HK-2 (cell line): ENCODE measurements at regions not wholly inside any gene's neighbourhood (a gene's known extent, or its start where the extent isn't known, plus 50 kb on each side); places are given as distances from the start of the nearest gene placed in this dataset.
A peak's percentile ranks its signal among the peaks of the same experiment; 100 is the strongest.

Experiments used
- DNase-seq: peaks from one replicate; pipeline ENCODE4 v3.0.0-alpha.2; 2018; ENCODE audit not compliant: unreplicated experiment

DNA sequence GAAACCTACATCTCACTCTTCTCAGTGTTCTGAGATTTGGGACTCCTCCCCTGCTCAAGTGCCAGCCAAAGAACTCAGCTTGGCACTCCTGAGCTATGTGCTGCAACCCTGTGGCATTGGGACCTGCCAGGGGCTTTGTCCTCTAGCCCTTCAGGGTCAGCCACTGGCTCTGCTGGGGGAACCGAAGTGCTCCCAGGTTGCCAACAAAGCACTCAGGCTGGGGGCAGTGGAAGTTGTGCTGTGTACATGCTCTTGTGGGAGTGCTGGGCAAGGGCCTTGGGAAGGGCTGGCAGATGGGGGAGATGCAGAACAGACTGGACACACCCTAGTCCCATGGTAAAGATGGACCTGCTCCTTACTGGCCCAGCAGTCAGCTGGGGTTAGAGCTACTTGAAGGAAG, 498.6 kb downstream of the CAAP1 start:
- no peak for DNase-seq

DNA sequence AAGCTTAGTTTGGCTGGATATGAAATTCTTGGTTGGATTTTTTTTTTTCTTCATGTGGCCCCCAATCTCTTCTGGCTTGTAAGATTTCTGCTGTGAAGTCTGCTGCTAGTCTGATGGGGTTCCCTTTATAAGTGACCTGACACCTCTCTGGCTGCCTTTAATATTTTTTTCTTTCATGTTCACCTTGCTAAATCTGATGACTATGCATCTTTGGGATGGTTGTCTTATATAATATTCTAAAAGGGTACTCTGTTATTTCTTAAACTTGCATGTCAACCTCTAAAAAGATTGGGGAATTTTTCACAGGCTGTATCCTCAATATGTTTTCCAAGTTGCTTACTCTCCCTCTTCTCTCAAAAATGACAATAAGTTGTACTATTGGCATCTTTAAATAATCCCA, 500.0 kb downstream of the CAAP1 start:
- no peak for DNase-seq

DNA sequence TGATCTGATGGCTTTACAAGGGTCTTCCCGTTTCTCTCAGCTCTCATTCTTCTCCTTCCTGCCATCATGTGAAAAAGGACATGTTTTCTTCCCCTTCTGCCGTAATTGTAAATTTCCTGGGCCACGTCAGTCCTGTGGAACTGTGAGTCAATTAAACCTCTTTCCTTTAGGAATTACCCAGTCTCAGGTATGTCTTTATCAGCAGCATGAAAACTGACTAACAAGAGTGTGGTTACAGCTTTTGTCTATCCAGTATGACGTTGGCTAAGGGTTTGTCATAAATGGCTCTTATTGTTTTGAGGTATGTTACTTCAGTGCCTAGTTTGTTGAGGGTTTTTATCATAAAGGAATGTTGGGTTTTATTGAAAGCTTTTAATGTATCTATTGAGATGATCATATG, 501.6 kb downstream of the CAAP1 start:
- DNase-seq, result no peak

DNA sequence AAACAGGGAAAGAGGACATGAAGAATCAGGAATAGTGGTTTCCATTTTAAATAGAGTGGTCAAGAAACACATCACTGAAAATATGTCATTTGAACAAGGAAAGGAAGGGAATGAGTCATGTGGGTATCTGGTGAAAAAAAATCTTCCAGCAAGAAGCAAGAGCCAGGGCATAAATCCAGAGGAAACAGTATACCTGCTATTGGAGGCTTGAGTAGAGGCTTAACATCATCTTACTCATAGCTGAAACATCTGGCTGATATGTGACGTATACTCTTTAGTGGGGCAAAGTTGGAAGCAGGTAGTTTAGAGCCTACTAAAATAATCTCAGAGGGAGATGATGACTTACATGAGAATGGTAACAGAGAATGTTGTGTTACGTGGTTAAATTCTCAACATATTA, 517.2 kb downstream of the CAAP1 start:
- no peak for DNase-seq

DNA sequence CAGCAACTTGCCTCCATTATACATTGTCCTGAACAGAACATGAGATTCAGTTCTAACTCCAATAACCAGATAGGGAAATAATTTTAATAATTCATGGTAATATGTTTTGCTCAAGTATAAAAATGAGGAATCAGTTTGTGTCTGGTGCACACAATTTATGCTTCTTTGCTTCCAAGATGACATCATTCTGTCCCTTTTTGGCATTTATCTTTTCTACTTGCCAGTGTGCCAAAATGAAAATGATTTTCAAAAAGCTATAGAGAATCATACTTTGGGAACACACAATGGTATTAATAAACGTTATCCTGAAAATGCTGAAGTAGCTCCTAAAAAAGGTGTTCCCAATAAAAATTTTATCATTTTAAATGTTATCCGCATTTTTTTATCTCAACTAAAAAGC, 519.0 kb downstream of the CAAP1 start:
- no peak for DNase-seq

DNA sequence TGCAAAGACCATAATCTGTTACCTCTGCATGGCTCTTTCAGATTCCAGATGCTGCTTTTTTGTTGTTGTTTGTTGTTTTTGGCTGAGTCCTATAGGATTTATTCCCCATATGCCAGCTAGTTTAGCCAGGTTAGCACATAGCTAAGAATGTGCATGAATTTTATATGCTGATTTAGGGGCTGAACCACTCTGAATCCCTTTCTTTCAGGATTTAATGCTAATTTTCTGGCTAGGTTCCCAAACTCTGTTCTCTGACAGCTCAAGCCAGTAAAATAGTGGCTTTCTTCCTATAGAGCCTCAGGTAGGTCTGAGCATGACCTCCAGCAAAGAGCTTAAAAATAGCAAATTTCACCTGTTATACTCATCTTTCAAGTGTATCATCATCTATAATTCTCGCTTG, 521.4 kb downstream of the CAAP1 start:
- no peak for DNase-seq

DNA sequence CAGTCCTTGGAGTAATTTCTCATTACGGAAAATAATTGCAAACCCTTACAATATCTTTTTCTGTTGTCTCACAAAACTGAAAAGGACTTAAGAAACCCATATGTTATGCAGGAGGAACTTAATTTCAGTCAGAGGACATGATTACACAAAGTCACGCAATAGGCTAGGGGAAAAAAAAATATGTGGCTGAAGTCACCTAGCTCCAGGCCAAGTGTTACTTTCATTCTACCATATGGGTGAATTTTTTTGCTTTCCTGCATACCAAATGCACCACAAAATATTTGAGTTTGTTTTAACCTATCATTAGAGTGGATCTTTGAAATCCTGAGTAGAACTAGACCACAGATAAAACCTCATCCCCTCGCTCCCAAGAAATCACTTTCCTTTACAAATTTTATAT, 523.5 kb downstream of the CAAP1 start:
- no peak for DNase-seq

DNA sequence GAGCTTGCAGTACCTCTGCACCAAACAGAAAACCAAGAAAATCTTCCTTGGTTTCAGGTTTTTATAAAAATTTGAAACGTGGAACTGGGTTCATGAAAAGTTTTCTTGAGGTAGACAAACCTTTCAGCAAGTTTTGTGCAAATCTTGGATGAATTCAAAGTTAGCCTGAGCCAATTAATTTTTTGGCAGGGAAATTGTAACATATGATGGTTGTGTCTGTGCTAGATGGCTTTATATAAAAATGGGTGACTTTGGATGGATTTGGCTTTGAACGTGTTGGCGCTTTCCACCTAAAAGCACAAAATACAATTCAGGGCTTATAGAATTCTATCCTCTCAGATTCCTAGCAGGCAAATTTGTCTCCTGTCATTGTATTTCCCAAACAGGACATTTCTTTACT, 524.4 kb downstream of the CAAP1 start:
- no peak for DNase-seq

DNA sequence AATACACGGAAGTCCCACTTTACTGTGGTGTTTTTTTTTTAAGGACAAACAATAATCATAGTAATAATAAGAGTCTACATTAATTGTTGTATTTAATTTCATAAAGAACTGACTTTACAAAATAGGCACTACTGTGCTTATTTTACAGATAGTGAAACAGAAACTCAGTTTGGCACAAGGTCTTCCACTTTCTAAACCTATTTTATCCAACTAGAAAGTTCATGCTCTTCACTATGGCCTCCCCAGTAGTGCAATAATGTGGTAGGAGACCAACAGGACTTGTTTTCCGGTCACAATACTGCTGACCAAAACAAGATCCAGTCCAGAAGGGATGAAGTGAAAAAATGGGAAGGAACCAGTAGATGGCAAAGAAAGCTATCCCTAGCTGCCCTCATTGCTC, 531.6 kb downstream of the CAAP1 start:
- DNase-seq, result no peak

DNA sequence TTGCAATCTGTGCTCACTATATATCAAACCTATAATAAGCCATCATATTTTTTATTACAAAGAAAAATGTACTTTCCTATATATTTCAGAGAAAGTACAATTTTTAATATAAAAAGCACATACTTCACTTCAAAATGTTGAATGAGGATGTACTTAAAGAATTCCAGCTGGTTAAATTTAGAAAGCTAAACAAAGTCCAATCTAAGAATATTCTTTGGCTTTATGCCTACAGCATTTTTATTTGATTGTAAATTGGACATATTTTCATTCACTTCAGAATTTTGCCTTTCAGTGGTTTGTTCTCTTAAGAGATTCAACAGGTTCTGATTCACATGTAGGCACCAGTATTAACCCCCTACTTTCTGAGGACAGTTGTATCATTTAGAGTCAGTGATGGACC, 533.8 kb downstream of the CAAP1 start:
- no peak for DNase-seq

DNA sequence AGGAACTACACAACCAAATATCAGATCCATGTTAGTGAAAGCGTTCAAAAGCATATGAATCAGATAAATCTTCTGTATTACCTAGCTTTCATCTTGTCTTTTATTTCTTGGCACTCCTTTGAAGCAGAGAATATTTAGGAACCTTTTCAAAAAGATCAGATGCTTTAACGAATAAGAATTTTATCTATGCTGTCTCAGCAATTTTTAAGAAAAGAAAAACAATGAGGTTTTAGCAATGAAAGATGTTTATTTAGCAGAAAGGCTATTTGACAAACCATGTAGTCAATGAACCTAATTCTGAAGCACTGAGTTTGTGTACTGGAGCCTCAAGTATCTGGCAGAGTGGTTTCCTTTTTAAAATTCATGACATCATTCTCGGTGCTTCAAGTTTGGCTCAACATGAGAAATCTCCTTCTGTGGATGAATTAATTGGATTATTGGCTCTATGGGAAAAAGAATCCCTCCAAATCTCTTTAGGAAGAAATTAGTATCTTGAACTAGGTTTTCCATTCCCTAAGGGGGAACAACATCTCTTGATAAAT, 534.7 kb downstream of the CAAP1 start:
- DNase-seq, result no peak

DNA sequence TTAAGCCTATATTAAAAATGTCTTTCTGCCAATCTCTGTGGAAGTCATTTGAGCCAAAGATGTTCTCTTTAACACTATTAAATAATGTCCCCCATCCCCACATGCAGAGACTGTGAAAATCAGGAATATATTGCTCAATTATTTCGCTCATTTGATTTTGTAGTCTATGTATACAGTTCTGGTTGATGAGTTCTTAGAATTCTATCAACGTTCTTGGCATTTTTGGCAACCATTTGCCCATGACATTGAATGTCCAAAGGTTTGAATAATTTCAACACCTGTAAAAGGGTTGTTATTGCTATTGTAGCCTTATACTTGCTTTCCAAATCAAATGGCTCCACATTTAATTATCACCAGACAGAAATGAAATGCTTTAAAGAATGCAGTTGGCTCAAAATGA, 536.1 kb downstream of the CAAP1 start:
- DNase-seq, result no peak

DNA sequence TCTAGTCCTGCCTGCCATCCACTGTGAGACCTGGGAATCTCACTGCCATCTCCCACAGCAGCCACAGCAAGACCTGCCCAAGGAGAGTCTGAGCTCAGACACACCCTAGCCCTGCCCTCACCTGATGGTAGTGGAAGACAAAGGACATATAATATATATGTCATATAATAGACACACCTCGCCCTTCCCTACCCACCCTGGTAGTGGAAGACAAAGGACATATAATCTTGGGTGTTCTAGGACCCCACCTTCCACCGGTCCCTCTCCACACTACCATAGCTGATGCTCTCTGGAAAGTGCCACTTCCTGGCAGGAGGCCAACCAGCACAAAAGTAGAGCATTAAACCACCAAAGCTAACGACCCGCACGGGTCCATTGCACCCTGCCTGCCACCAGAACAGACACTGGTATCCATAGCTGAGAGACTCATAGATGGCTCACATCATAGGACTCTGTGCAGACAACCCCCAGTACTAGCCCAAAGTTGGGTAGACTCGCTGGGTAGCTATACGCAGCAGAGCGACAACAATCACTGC, 545.6 kb downstream of the CAAP1 start:
- no peak for DNase-seq

DNA sequence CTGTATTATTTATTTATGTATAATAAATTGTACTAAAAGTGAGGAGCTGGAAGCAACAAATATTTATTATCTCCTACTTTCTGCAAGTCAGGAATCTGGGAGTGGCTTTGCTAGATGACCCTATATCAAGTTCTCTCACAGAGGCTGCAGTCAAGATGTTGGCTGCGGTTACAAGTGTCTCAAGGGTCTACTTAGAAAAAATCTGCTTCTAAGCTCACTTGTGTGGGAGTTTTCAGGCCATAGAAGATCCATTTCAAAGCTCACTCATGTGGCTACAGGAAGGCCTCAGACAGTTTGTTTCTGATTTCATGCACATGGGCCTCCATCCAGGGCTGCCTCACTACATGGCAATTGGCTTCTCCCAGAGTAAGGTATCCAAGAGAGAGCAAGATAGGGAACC, 551.1 kb downstream of the CAAP1 start:
- no peak for DNase-seq

DNA sequence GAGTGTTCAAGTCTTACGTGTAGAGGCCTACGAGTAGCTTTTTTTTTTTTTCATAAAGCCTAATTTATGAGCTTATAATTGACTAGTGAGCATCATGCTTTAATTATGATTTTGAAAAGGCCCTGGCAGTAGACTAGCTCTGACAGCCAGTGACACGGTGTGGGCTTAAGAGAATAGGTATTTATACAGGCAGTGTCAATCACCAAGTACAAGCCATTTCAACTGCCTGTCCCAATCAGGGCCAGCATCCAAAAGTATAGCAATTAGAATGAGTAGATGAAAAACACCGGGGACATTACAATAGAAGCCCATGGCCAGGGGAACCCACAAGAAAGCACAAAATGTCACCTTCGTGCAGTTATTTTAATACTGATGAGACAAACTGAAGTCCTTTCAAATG, 552.8 kb downstream of the CAAP1 start:
- no peak for DNase-seq

DNA sequence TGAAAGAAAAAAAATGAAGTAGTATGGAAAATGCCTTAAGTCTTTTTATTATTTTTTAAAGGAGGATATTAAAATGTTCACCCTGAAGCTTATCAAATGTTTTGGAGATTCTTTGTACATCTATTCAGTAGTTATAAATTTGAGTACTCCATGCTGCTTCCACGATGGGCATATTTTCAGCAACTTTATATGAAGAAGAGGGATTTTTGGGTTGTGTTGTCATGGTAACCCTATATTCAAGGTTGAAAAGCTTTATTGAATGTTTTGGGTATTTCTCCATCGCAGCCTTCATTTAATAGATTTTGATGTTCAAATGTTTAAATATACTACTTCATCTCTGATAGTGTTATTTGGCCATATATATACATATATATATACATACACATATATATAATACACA, 557.5 kb downstream of the CAAP1 start:
- no peak for DNase-seq

DNA sequence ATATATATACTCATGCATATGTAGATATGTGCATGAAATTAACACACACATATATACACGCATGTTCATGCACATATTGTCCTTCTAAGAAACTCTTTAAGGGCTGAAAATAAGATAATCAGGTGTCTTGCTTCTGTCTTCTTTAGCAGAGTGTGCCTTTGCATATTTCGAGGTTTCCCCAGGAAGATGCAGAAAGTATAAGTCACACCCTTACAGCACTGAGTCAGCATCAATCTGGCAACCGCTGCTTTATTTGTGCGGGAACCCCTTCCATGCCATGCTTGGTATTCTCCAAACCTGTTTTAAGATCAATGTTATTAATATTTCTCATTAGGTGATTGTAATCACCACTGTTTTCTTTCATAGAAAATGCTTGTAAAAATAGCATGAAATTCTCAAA, 557.9 kb downstream of the CAAP1 start:
- DNase-seq, result no peak

DNA sequence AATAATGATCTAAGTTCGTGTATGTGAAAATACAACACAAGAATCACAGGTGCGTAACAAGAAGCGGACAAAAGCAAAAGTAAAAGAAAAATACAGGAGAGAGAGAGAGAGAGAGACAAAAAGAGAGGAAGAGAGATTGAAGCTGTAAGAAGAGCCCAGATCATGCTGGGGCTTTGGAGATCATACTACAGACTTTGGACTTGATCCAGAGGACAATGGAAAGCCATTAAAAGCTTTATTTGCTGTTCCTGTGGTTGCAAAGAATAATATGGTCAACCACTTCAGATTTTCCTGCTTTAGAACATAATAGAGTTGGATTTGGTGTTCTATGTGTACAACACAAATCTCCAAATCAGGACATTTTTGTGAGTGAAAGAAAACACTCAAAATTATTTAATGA, 561.4 kb downstream of the CAAP1 start:
- no peak for DNase-seq

DNA sequence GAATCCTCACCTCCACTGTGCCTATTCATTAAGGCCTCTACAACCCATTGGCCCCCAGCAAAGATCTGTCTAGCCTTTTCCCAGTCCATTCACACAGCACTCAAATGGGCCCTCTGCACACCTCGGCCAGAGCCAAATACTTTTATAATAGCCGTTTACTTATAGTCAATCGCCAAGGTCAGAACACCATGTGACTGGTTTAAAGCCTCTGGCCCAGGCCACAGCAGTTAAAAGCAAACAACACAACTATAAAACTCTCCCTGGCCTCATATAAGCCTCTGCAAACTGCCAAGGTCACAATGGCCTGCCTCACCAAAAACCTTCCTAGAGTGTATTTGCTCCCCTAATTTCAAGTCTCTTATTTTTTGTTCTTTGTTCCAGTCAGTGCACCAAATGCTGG, 562.6 kb downstream of the CAAP1 start:
- no peak for DNase-seq

DNA sequence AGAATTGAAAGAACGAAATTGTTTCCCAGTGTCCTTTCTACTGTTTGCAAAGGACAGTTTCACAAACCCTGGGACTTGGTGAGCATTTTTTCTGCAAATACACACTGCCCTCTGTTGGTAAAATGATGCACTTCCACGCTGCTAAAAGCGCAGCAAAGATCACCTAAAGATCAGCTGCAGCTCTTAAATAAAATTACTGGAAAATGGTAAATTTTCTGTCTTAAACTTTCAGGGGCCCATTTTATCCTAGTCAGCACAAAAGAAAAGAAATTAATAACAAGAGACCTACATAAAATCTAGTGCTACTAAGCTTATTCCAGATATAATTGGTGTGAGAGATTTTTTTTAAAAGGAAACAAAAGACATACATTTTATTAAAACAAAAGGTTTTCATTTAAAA, 566.0 kb downstream of the CAAP1 start:
- peak; percentile 44 for DNase-seq

DNA sequence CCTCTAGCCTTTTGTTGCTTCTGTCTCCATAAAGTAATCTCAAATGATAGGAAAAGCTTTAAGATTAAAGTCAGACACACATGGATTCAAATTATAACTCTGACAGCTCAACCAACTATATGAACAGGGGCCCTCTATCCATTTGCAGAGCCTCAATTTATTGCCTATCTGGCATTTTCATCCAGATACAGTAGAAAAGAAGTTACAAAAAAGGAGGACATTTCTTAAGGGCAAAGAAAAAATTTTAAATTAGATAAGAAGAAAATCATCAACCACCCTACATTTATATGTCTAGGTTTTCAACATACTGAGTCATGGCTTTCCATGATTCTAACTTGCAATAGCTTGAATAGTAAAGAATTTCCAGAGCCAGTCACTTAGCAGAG, 567.2 kb downstream of the CAAP1 start:
- DNase-seq, result no peak

DNA sequence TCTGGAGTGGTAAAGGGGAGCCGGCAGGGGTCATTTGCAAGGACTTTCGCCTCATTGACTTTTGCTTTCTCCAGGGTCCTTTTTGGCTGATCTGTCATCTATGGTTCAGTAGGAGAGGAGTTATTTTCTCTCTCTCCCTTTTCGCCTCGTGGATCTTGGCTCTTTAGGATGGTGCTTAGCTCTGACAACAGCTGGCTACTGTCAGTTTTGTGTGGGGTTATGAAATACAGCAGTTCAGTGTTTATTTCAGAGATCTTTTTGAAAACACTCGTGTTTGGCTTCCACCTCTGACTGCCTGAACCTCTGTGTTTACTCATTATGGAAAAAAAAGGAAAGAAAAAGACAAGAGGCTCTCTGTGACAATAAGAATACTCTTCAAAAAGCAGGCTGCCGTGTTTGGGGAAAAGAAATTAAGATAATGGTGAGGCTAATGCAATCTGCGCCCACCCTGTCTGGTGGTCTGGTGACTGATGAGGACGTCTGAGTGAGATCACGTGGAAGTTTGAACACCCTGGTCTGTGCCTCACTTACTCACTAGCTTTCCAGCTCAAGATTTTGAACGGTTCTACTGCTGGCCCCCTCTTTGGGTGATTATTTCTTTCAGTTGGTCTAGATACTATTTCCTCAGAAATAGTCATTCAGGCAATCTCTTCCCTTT, 567.7 kb downstream of the CAAP1 start:
- DNase-seq, result no peak

DNA sequence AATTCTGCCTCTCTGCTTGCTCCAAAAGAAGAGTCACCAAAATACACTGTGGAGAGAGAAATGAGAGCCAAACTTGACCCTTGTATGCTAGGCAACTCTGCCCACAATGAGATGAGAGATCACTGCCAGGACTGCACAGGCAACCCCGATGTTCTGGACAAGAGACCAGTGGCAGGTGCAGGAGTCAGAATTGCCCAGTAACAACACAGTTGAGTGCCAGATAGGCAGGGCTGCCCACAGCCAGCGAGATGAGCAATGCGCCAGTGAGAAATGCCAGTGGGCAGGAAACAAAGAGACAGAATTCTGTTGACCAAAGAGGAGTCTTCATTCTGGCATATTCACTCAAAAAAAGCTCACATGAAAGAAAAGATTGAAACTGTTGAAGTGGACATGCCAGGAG, 570.7 kb downstream of the CAAP1 start:
- no peak for DNase-seq

DNA sequence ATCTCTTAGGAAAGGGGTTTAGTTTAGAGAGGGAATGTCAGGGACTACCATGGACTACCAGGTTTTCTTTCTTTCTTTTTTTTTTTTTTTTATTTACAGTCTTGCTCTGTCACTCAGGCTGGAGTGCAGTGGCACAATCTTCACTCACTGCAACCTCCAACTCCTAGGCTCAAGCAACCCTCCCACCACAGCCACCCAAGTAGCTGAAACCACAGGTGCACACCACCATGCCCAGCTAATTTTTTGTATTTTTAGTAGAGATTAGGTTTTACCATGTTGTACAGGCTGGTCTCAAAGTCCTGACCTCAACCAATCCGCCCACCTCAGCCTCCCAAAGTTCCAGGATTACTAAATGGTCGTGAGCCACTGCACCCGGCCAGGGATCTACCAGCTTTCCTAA, 572.7 kb downstream of the CAAP1 start:
- no peak for DNase-seq
